GM12872 (cell line): ENCODE measurements at regions not wholly inside any gene's neighbourhood (a gene's known extent, or its start where the extent isn't known, plus 50 kb on each side); places are given as distances from the start of the nearest gene placed in this dataset.

Experiments used
- TF ChIP-seq, protein P1 (sequence below): IDR thresholded peaks from 3 replicates; pipeline ENCODE4 v1.5.1; 2011; ENCODE audit warnings: low read depth, mild to moderate bottlenecking, low read length, moderate library complexity; ENCODE audit not compliant: insufficient read depth

DNA sequence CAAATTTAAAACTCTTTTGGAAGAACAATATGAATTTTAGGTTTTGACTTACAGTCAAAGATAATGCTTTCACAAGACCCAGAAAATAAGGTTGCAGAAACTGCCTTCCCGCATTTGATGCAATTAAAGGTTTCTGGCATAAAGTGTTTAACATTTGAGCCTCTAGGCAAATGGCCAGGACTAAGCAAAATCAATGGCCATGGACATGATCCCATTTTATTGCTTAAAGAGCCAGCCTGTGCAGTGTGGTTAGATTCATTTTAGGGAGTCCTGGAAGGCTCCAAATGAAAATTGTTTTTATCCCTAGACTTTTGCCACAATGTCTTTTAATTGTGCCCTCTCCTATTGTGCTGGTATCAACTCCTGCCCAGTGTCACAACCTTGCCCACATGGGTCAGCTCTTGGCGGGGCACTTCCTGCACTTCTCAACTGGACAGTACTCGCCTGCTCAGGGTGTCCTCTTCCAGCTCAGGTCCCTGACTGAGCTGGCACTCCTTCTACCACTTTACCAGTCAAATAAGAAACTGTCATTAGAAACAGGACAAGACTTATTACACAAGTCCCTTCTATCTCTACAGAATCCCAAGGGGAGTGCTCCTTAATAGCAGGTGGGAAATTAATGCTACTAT, 208.4 kb upstream of the NPY2R start:
- TF ChIP-seq, protein P1, sequence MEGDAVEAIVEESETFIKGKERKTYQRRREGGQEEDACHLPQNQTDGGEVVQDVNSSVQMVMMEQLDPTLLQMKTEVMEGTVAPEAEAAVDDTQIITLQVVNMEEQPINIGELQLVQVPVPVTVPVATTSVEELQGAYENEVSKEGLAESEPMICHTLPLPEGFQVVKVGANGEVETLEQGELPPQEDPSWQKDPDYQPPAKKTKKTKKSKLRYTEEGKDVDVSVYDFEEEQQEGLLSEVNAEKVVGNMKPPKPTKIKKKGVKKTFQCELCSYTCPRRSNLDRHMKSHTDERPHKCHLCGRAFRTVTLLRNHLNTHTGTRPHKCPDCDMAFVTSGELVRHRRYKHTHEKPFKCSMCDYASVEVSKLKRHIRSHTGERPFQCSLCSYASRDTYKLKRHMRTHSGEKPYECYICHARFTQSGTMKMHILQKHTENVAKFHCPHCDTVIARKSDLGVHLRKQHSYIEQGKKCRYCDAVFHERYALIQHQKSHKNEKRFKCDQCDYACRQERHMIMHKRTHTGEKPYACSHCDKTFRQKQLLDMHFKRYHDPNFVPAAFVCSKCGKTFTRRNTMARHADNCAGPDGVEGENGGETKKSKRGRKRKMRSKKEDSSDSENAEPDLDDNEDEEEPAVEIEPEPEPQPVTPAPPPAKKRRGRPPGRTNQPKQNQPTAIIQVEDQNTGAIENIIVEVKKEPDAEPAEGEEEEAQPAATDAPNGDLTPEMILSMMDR: no peak

DNA sequence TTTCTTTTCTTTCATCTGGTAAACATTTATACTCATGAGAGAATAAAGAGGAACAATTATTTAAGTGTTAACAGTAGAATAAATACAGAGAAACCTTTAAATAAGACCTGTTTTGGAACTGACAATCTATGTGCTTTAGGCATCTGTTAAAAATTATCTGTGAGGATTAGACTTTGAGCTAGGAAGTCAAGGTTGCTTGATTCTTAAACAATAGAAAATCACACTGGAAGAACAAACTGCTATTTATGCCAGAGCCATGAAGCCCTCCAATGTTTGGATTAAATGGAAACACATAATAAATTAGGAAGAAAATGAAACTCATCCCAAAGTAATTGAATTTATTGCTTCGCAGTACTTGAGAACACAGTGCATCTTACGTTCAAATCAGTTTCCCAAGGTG, 207.2 kb upstream of the NPY2R start:
- TF ChIP-seq, protein P1: no peak

DNA sequence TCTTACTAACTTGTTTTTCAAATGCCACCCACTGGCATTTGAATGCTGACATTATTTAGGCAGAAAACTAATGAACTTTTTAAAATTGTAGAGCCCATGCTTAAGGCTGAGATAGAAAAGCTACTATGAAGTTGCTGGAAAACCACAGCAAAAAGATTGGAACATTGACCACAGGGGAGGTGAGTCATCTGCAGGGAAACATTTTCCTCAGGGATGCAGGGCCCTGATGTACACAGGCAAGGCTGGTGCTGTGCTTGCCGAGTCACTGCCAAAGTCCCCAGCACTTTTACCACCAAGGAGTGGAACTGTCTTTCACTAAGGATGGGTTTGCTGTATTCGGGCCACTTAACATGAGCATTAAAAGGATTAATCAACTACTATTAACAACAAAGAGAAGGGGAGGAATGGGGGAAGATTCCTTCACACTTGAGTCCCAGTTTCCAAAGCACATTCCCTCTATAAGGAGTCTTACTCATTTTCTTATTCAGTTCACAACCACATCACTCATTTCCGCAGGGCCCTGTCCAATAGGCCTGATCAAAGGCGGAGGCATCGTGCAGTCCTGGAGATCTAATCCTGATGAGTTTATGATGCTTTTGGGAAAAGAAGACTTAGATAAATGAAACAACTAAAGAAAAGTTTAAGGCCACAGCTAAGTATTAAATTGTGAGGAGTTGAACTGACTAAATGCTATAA, 202.9 kb upstream of the NPY2R start:
- TF ChIP-seq, protein P1: no peak

DNA sequence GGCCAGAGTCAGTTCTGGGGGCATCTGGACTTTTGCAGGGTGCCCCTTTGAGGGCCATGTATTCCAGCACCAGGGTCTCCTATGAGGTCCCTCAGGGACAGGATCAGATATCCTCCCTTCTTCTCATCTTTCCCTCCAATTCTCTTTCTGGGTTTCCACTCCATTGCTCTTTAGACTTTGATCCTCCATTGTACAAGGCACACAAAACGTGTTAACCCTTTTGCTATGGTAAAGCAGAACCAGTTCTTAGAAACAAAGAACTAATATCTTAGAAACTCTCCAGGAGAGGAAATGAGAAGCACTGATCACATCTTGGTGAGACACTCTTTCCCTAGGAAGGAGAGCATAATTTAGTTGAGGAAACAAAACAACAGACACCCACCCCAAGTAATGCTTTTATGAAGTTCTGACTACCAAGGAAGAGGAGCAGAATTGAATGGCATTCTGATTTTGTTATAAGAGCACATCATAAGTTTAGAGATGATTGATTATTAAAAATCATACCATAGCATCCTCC, 200.7 kb upstream of the NPY2R start:
- TF ChIP-seq, protein P1: no peak

DNA sequence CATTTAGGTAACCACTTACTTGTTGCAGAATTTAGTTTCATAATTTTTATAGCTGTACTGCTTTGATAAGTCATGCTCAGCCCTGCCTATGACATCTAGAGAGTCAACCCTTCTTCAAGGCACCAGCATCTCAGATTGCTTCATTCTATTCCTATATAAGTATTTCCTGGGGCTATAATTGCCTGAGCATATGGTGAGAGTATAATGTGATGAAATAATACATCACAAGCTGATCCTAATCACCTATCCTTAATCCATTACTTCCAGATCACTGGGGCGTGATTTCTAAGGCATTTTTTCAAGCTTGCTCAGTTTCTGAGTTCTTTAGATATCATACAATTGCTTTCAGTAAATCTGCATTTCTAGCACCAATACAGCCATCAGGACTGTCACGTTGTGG, 200.0 kb upstream of the NPY2R start:
- TF ChIP-seq, protein P1: no peak

DNA sequence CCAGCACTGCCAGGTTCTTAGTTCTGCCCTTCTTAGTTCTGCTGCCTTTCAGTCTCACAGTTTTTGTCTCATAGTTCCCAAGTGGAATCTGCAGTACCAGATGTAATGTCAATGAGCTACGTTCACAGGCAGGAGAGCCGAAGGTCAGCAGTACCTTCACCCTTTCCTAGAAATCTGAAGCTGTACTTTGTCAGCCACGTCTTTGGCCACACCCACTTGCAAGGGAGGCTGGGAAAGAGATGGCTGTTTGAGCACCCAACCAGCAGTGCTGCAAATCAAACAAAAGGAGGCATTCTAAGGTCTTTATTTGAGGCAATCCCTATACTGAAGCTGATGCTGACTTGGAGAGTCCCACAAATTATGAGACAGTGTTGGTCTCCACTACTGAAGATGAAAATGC, 199.1 kb upstream of the NPY2R start:
- TF ChIP-seq, protein P1: no peak

DNA sequence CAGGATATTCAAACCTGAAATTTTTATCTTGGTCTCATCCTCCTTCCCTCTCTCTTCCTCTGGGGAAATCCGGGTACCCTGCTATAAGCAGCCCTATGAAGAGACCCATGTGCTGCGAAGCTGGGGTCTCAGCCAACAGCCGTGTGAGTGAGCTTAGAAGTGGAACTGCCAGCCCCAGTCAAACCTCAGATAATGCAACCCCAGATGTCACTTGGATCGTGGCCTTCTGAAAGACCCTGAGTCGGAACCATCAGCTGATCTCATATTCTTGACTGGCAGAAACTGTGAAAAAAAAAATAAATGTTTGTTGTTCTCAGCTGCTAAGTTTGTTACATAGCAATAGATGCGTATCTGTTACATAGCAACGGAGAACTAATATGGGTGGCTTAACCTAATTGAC, 198.1 kb upstream of the NPY2R start:
- TF ChIP-seq, protein P1: no peak
